ENCODE measurements at regions not wholly inside any gene's neighbourhood (a gene's known extent, or its start where the extent isn't known, plus 50 kb on each side); places are given as distances from the start of the nearest gene placed in this dataset.

GRCh38 chr1:213569816-213570150, 418.0 kb upstream of the PROX1 start:
- no peaks in the 10 kb centered on the region for H3K36me3 ChIP-seq (ENCODE audit: control insufficient read depth, insufficient read depth, low read length)
- H3K79me1 ChIP-seq (ENCODE audit: low read depth in 1 of 2, low read length in 2 of 2) = no peaks in the 10 kb centered on the region
- 20% methylated on average over 1 of the region's 4 CpGs; no CpG with 5 or more reads in 1 of the 2 experiments for WGBS, 2 experiments (ENCODE audit: extremely low coverage in 2 of 2, insufficient read length in 1 of 2)
- no peak overlapping the region for H3K23ac ChIP-seq (ENCODE audit: low read depth, low read length)
- H2AK5ac ChIP-seq (ENCODE audit: low read depth, low read length) = no peak overlapping the region
- H4K20me1 ChIP-seq (ENCODE audit: insufficient read depth, low read length) = no peaks in the 10 kb centered on the region
- H3K27me3 ChIP-seq (ENCODE audit: control insufficient read depth, insufficient read depth, low read length) = no peaks in the 10 kb centered on the region
- ChIA-PET CTCF (no interaction called here), POLR2A (ENCODE audit: unreplicated experiment) (no interaction called here)
- no peaks in the 10 kb centered on the region for H3K4me1 ChIP-seq (ENCODE audit: control insufficient read depth, insufficient read depth, low read length)
- H3K9me1 ChIP-seq (ENCODE audit: insufficient read depth, low read length) = no peaks in the 10 kb centered on the region
- no peak overlapping the region for H2BK15ac ChIP-seq (ENCODE audit: low read depth, low read length)
- dilution Hi-C loops (cut with HindIII; ENCODE audit: low sequenced_read_pairs, unreplicated experiment) (no loop called here), in situ Hi-C loops (cut with MboI; ENCODE audit: low sequenced_read_pairs) (no loop called here), intact Hi-C loops (cut with micrococcal nuclease) (no loop called here)
- no peak overlapping the region for H3K4ac ChIP-seq (ENCODE audit: low read depth, low read length)
- ATAC-seq (ENCODE audit: low read depth) (no peak), DNase-seq (no peak)
- H4K5ac ChIP-seq (ENCODE audit: low read depth, low read length) = no peak overlapping the region
- no peak for TF ChIP-seq SMC3 (IDR thresholded peaks at IDR 0.05; ENCODE audit: low read depth, low read length)
- TF ChIP-seq USF2 (IDR thresholded peaks at IDR 0.05; ENCODE audit: low read depth, low read length) = no peak
- TF ChIP-seq POLR2A (IDR thresholded peaks at IDR 0.05; ENCODE audit: low read depth, low read length) = no peak
- TF ChIP-seq CEBPB (IDR thresholded peaks at IDR 0.05; ENCODE audit: low read depth, low read length) = no peak
- no peak for TF ChIP-seq MXI1 (IDR thresholded peaks at IDR 0.05; ENCODE audit: borderline replicate concordance, low read depth, low read length)
- no peak for TF ChIP-seq FOS (IDR thresholded peaks at IDR 0.05; ENCODE audit: low read depth, low read length)
- no peak for TF ChIP-seq RFX5 (IDR thresholded peaks at IDR 0.05; ENCODE audit: low read depth, low read length)
- no peak for TF ChIP-seq ELK1 (IDR thresholded peaks at IDR 0.05; ENCODE audit: borderline replicate concordance, low read depth, low read length)
- no peak for TF ChIP-seq RAD21 (IDR thresholded peaks at IDR 0.05; ENCODE audit: low read length)
- TF ChIP-seq MAFK (IDR thresholded peaks at IDR 0.05; ENCODE audit: low read depth, low read length) = no peak
- TF ChIP-seq NFE2L2 (IDR thresholded peaks at IDR 0.05; ENCODE audit: low read depth, low read length) = no peak
- TF ChIP-seq BHLHE40 (IDR thresholded peaks at IDR 0.05; ENCODE audit: low read depth, low read length) = no peak
- no peak for TF ChIP-seq MAZ (IDR thresholded peaks at IDR 0.05; ENCODE audit: borderline replicate concordance, low read depth, low read length)
- TF ChIP-seq CTCF (conservative IDR thresholded peaks at IDR 0.05; ENCODE audit: low read depth, low read length) = no peak
- TF ChIP-seq CHD1 (IDR thresholded peaks at IDR 0.05; ENCODE audit: low read depth, low read length) = no peak
- TF ChIP-seq RCOR1 (IDR thresholded peaks at IDR 0.05; ENCODE audit: insufficient replicate concordance, low read length) = no peak
- H2BK120ac ChIP-seq (ENCODE audit: low read depth, low read length) = no peak overlapping the region
- no peak overlapping the region for H2AK9ac ChIP-seq (replicated peaks; ENCODE audit: low read depth, low read length, poor library complexity)
- no peak overlapping the region for H3K4me3 ChIP-seq (ENCODE audit: insufficient read depth, low read depth, low read length)
- H3K27ac ChIP-seq (ENCODE audit: insufficient read depth, low read length) = no peak overlapping the region
- H3K9ac ChIP-seq (ENCODE audit: low read depth, low read length) = no peak overlapping the region
- H3K14ac ChIP-seq (replicated peaks; ENCODE audit: low read depth, low read length) = no peak overlapping the region
- H2BK20ac ChIP-seq (ENCODE audit: low read depth, low read length) = no peak overlapping the region
- no peak overlapping the region for H3K18ac ChIP-seq (ENCODE audit: low read depth, low read length)
- H2AFZ ChIP-seq (replicated peaks; ENCODE audit: low read length, poor library complexity) = no peak overlapping the region
- no peak overlapping the region for H4K91ac ChIP-seq (ENCODE audit: insufficient read depth, low read depth, low read length)
- H2BK5ac ChIP-seq (ENCODE audit: low read depth, low read length, poor library complexity, severe bottlenecking) = no peak overlapping the region
- H3K9me3 ChIP-seq (ENCODE audit: control insufficient read depth, insufficient read depth, low read length) = peaks cover 22% of the 10 kb centered on the region
- H4K8ac ChIP-seq (ENCODE audit: low read depth in 2 of 2, low read length in 2 of 2) = no peak overlapping the region
- H3K4me2 ChIP-seq (ENCODE audit: low read depth, low read length) = no peak overlapping the region
- no TSS peak for BruUV-seq (replicated peaks)
- no peak overlapping the region for H3K56ac ChIP-seq (ENCODE audit: extremely low read depth, insufficient read depth, low read length)

All from IMR-90 (cell line).